ENCODE measurements at regions not wholly inside any gene's neighbourhood (a gene's known extent, or its start where the extent isn't known, plus 50 kb on each side); places are given as distances from the start of the nearest gene placed in this dataset.

GRCh38 chr2:40874380-40874779, 422.5 kb upstream of the SLC8A1 start:
- Mint-ChIP-seq H3K4me1 (no peaks in the 10 kb centered on the region), H3K27ac (no peak overlapping the region), H3K36me3 (no peaks in the 10 kb centered on the region), H3K27me3 (ENCODE audit: low read depth in 3 of 3) (peaks cover 0 to 1% (median 0%) of the 10 kb centered on the region in 3 donors), H3K9me3 (peaks cover 0 to 18% (median 7%) of the 10 kb centered on the region in 6 donors), H3K4me3 (no peak overlapping the region)
- DNase-seq, result no peak

GRCh38 chr2:40877734-40878288, 425.9 kb upstream of the SLC8A1 start:
- Mint-ChIP-seq H3K4me3 (no peak overlapping the region), H3K27ac (no peak overlapping the region)

GRCh38 chr2:40879305-40879704, 427.4 kb upstream of the SLC8A1 start:
- no peaks in the 10 kb centered on the region for H3K4me1 Mint-ChIP-seq
- no peak overlapping the region for H3K4me3 Mint-ChIP-seq
- no peaks in the 10 kb centered on the region for H3K36me3 Mint-ChIP-seq
- no peaks in the 10 kb centered on the region for H3K27me3 Mint-ChIP-seq (ENCODE audit: low read depth in 3 of 3)
- DNase-seq, result no peak
- no peak overlapping the region for H3K27ac Mint-ChIP-seq
- H3K9me3 Mint-ChIP-seq, result peaks cover 4 to 16% (median 6%) of the 10 kb centered on the region in 6 donors

More at GRCh38 chr2:40877734-40878288, 425.9 kb upstream of the SLC8A1 start:
- Mint-ChIP-seq H3K9me3 (peaks cover 2 to 8% (median 4%) of the 10 kb centered on the region in 6 donors), H3K27me3 (ENCODE audit: low read depth in 3 of 3) (peaks cover 0 to 1% (median 0%) of the 10 kb centered on the region in 3 donors), H3K36me3 (no peaks in the 10 kb centered on the region), H3K4me1 (no peaks in the 10 kb centered on the region)
- DNase-seq, result no peak

GRCh38 chr2:40886100-40886499, 434.2 kb upstream of the SLC8A1 start:
- Mint-ChIP-seq H3K36me3 (no peaks in the 10 kb centered on the region), H3K4me1 (no peaks in the 10 kb centered on the region), H3K4me3 (no peak overlapping the region), H3K9me3 (peaks cover 3 to 24% (median 10%) of the 10 kb centered on the region in 6 donors), H3K27ac (no peak overlapping the region), H3K27me3 (ENCODE audit: low read depth in 3 of 3) (peaks cover 0 to 4% (median 0%) of the 10 kb centered on the region in 3 donors)
- DNase-seq, result no peak

- no peak overlapping the region for H3K27ac Mint-ChIP-seq
- peaks cover 3 to 24% (median 9%) of the 10 kb centered on the region in 6 donors for H3K9me3 Mint-ChIP-seq
- H3K4me1 Mint-ChIP-seq, result no peaks in the 10 kb centered on the region
- H3K27me3 Mint-ChIP-seq (ENCODE audit: low read depth in 3 of 3), result peaks cover 0 to 4% (median 2%) of the 10 kb centered on the region in 3 donors
- no peak overlapping the region for H3K4me3 Mint-ChIP-seq
- DNase-seq, result no peak
- H3K36me3 Mint-ChIP-seq, result no peaks in the 10 kb centered on the region
Measured at GRCh38 chr2:40886655-40887054, 434.8 kb upstream of the SLC8A1 start.

- Mint-ChIP-seq H3K4me1 (no peaks in the 10 kb centered on the region), H3K27me3 (ENCODE audit: low read depth in 3 of 3) (peaks cover 0 to 3% (median 0%) of the 10 kb centered on the region in 3 donors), H3K9me3 (peaks cover 2 to 20% (median 7%) of the 10 kb centered on the region in 6 donors), H3K4me3 (no peak overlapping the region), H3K27ac (no peak overlapping the region), H3K36me3 (no peaks in the 10 kb centered on the region)
- no peak for DNase-seq
Measured at GRCh38 chr2:40896358-40896757, 444.5 kb upstream of the SLC8A1 start.

GRCh38 chr2:40914666-40915065, 462.8 kb upstream of the SLC8A1 start:
- Mint-ChIP-seq H3K4me1 (no peaks in the 10 kb centered on the region), H3K4me3 (no peak overlapping the region), H3K36me3 (no peaks in the 10 kb centered on the region), H3K27ac (no peak overlapping the region), H3K27me3 (ENCODE audit: low read depth in 3 of 3) (peaks cover 0 to 4% (median 0%) of the 10 kb centered on the region in 3 donors), H3K9me3 (peaks cover 13 to 46% (median 16%) of the 10 kb centered on the region in 6 donors)
- no peak for DNase-seq

- Mint-ChIP-seq H3K4me3 (no peak overlapping the region), H3K4me1 (no peaks in the 10 kb centered on the region), H3K36me3 (no peaks in the 10 kb centered on the region), H3K9me3 (peaks cover 7 to 47% (median 17%) of the 10 kb centered on the region in 6 donors), H3K27ac (no peak overlapping the region), H3K27me3 (ENCODE audit: low read depth in 3 of 3) (peaks cover 0 to 4% (median 0%) of the 10 kb centered on the region in 3 donors)
- no peak for DNase-seq
Measured at GRCh38 chr2:40915651-40916050, 463.8 kb upstream of the SLC8A1 start.

- Mint-ChIP-seq H3K27me3 (ENCODE audit: low read depth in 3 of 3) (peaks cover 0 to 3% (median 0%) of the 10 kb centered on the region in 3 donors), H3K36me3 (no peaks in the 10 kb centered on the region), H3K4me1 (no peaks in the 10 kb centered on the region), H3K27ac (no peak overlapping the region), H3K9me3 (peaks cover 2 to 30% (median 16%) of the 10 kb centered on the region in 6 donors), H3K4me3 (no peak overlapping the region)
- no peak for DNase-seq
Measured at GRCh38 chr2:40935349-40935748, 483.5 kb upstream of the SLC8A1 start.

GRCh38 chr2:40937284-40937683, 485.4 kb upstream of the SLC8A1 start:
- Mint-ChIP-seq H3K27me3 (ENCODE audit: low read depth in 3 of 3) (peaks cover 0 to 1% (median 0%) of the 10 kb centered on the region in 3 donors), H3K4me3 (no peak overlapping the region), H3K27ac (no peak overlapping the region), H3K9me3 (peaks cover 0 to 31% (median 24%) of the 10 kb centered on the region in 6 donors), H3K4me1 (no peaks in the 10 kb centered on the region), H3K36me3 (no peaks in the 10 kb centered on the region)
- DNase-seq, result no peak

GRCh38 chr2:40953341-40953740, 501.5 kb upstream of the SLC8A1 start:
- peaks cover 4 to 37% (median 6%) of the 10 kb centered on the region in 6 donors for H3K9me3 Mint-ChIP-seq
- no peaks in the 10 kb centered on the region for H3K4me1 Mint-ChIP-seq
- H3K36me3 Mint-ChIP-seq, result no peaks in the 10 kb centered on the region
- no peak overlapping the region for H3K27ac Mint-ChIP-seq
- peaks cover 0 to 1% (median 0%) of the 10 kb centered on the region in 3 donors for H3K27me3 Mint-ChIP-seq (ENCODE audit: low read depth in 3 of 3)
- no peak overlapping the region for H3K4me3 Mint-ChIP-seq
- no peak for DNase-seq

- Mint-ChIP-seq H3K4me3 (no peak overlapping the region), H3K36me3 (no peaks in the 10 kb centered on the region)
Measured at GRCh38 chr2:40955042-40955441, 503.2 kb upstream of the SLC8A1 start.

GRCh38 chr2:40955635-40956034, 503.7 kb upstream of the SLC8A1 start:
- Mint-ChIP-seq H3K27me3 (ENCODE audit: low read depth in 3 of 3) (peaks cover 0 to 1% (median 0%) of the 10 kb centered on the region in 3 donors), H3K4me3 (no peak overlapping the region), H3K4me1 (no peaks in the 10 kb centered on the region), H3K27ac (no peak overlapping the region), H3K9me3 (peaks cover 1 to 40% (median 6%) of the 10 kb centered on the region in 6 donors), H3K36me3 (no peaks in the 10 kb centered on the region)
- no peak for DNase-seq

More at GRCh38 chr2:40955042-40955441, 503.2 kb upstream of the SLC8A1 start:
- Mint-ChIP-seq H3K4me1 (no peaks in the 10 kb centered on the region), H3K27ac (no peak overlapping the region), H3K27me3 (ENCODE audit: low read depth in 3 of 3) (peaks cover 0 to 1% (median 0%) of the 10 kb centered on the region in 3 donors), H3K9me3 (peaks cover 1 to 40% (median 6%) of the 10 kb centered on the region in 6 donors)
- DNase-seq, result no peak

GRCh38 chr2:40957508-40957907, 505.6 kb upstream of the SLC8A1 start:
- DNase-seq, result no peak
- Mint-ChIP-seq H3K27ac (no peak overlapping the region), H3K4me1 (no peaks in the 10 kb centered on the region), H3K36me3 (no peaks in the 10 kb centered on the region), H3K4me3 (no peak overlapping the region), H3K9me3 (peaks cover 4 to 57% (median 9%) of the 10 kb centered on the region in 6 donors), H3K27me3 (ENCODE audit: low read depth in 3 of 3) (peaks cover 0 to 1% (median 0%) of the 10 kb centered on the region in 3 donors)

GRCh38 chr2:40962026-40962425, 510.1 kb upstream of the SLC8A1 start:
- DNase-seq, result no peak
- peaks cover 0 to 7% (median 5%) of the 10 kb centered on the region in 3 donors for H3K36me3 Mint-ChIP-seq
- no peak overlapping the region for H3K4me3 Mint-ChIP-seq
- peaks cover 11 to 52% (median 17%) of the 10 kb centered on the region in 6 donors for H3K9me3 Mint-ChIP-seq
- no peaks in the 10 kb centered on the region for H3K27me3 Mint-ChIP-seq (ENCODE audit: low read depth in 3 of 3)
- no peak overlapping the region for H3K27ac Mint-ChIP-seq
- no peaks in the 10 kb centered on the region for H3K4me1 Mint-ChIP-seq

Measured in immature natural killer cell (primary cell).